ENCODE measurements at regions not wholly inside any gene's neighbourhood (a gene's known extent, or its start where the extent isn't known, plus 50 kb on each side); places are given as distances from the start of the nearest gene placed in this dataset.
"Not testable (repeated sequence)": the region's sequence is repeated elsewhere in the genome, so short reads cannot be mapped to it uniquely, and the experiment has no call there.

GRCh38 chr5:84863936-84864335 lies 479.3 kb upstream of the EDIL3 start:
- ATAC-seq; CTCF ChIA-PET; H4K20me1 ChIP-seq (ENCODE audit: insufficient read depth); H3K4me1 ChIP-seq (ENCODE audit: control insufficient read depth in 1 of 2, insufficient read depth in 2 of 2, low read length in 2 of 2); BruUV-seq (replicated peaks); DNase-seq (ENCODE audit: low read depth, low spot score); H3K36me3 ChIP-seq (ENCODE audit: control insufficient read depth in 1 of 2, insufficient read depth in 2 of 2, low read length in 2 of 2); intact Hi-C loops (cut with micrococcal nuclease); H3K4me3 ChIP-seq (replicated peaks in 1 of 2; ENCODE audit: low read depth in 1 of 2, low read length in 2 of 2); H3K9me2 ChIP-seq (ENCODE audit: insufficient read depth); H3K79me2 ChIP-seq (ENCODE audit: insufficient read depth, low read length); H3K4me2 ChIP-seq (ENCODE audit: low read length); POLR2A ChIA-PET; H2AFZ ChIP-seq (ENCODE audit: low read depth, low read length, poor library complexity, severe bottlenecking); H3K27me3 ChIP-seq (ENCODE audit: insufficient read depth, low read length); H3K9ac ChIP-seq (ENCODE audit: low read length); H3K9me3 ChIP-seq (ENCODE audit: control insufficient read depth in 1 of 2, insufficient read depth in 1 of 2, low read depth in 1 of 2, low read length in 2 of 2); H3K27ac ChIP-seq (ENCODE audit: low read depth, low read length); RAD21 ChIA-PET (ENCODE audit: low non-redundant PET in 1 of 2, low total read pairs in 2 of 2, uncharacterized antibody in 2 of 2, unreplicated experiment in 2 of 2): not testable (repeated sequence)

- no peaks in the 10 kb centered on the region for H3K27me3 ChIP-seq (ENCODE audit: insufficient read depth, low read length)
- intact Hi-C loops (cut with micrococcal nuclease): no loop called here
- no peaks in the 10 kb centered on the region for H3K9me3 ChIP-seq (ENCODE audit: control insufficient read depth in 1 of 2, insufficient read depth in 1 of 2, low read depth in 1 of 2, low read length in 2 of 2)
- H3K9me2 ChIP-seq (ENCODE audit: insufficient read depth): no peaks in the 10 kb centered on the region
- ChIA-PET RAD21 (ENCODE audit: low non-redundant PET in 1 of 2, low total read pairs in 2 of 2, uncharacterized antibody in 2 of 2, unreplicated experiment in 2 of 2) (no interaction called here), POLR2A (no interaction called here), CTCF (no interaction called here)
- no peak overlapping the region for H3K9ac ChIP-seq (ENCODE audit: low read length)
- H2AFZ ChIP-seq (ENCODE audit: low read depth, low read length, poor library complexity, severe bottlenecking): no peak overlapping the region
- ATAC-seq (no peak), DNase-seq (ENCODE audit: low read depth, low spot score) (no peak)
- BruUV-seq (replicated peaks): no TSS peak
- H3K4me3 ChIP-seq (replicated peaks in 1 of 2; ENCODE audit: low read depth in 1 of 2, low read length in 2 of 2): no peak overlapping the region
- no peaks in the 10 kb centered on the region for H4K20me1 ChIP-seq (ENCODE audit: insufficient read depth)
- H3K4me2 ChIP-seq (ENCODE audit: low read length): no peak overlapping the region
- no peak overlapping the region for H3K27ac ChIP-seq (ENCODE audit: low read depth, low read length)
- H3K4me1 ChIP-seq (ENCODE audit: control insufficient read depth in 1 of 2, insufficient read depth in 2 of 2, low read length in 2 of 2): no peaks in the 10 kb centered on the region
- H3K79me2 ChIP-seq (ENCODE audit: insufficient read depth, low read length): no peaks in the 10 kb centered on the region
- H3K36me3 ChIP-seq (ENCODE audit: control insufficient read depth in 1 of 2, insufficient read depth in 2 of 2, low read length in 2 of 2): no peaks in the 10 kb centered on the region
- TF ChIP-seq FOSL1 (IDR thresholded peaks at IDR 0.05; ENCODE audit: low read depth): no peak
- no peak for TF ChIP-seq CEBPB (IDR thresholded peaks at IDR 0.05; ENCODE audit: low read depth)
- TF ChIP-seq POLR2AphosphoS5 (IDR thresholded peaks at IDR 0.05; ENCODE audit: low read depth, low read length): no peak
- TF ChIP-seq YY1 (IDR thresholded peaks at IDR 0.05; ENCODE audit: extremely low read depth, insufficient replicate concordance, low read depth, low read length): no peak
- TF ChIP-seq EZH2 (IDR thresholded peaks at IDR 0.05): no peak
- TF ChIP-seq POLR2A (IDR thresholded peaks at IDR 0.05; ENCODE audit: borderline replicate concordance, extremely low read depth, insufficient read depth, insufficient read length): no peak
- TF ChIP-seq JUND (IDR thresholded peaks at IDR 0.05): no peak
- no peak for TF ChIP-seq EGR1 (IDR thresholded peaks at IDR 0.05; ENCODE audit: low read depth)
- TF ChIP-seq, protein P1, sequence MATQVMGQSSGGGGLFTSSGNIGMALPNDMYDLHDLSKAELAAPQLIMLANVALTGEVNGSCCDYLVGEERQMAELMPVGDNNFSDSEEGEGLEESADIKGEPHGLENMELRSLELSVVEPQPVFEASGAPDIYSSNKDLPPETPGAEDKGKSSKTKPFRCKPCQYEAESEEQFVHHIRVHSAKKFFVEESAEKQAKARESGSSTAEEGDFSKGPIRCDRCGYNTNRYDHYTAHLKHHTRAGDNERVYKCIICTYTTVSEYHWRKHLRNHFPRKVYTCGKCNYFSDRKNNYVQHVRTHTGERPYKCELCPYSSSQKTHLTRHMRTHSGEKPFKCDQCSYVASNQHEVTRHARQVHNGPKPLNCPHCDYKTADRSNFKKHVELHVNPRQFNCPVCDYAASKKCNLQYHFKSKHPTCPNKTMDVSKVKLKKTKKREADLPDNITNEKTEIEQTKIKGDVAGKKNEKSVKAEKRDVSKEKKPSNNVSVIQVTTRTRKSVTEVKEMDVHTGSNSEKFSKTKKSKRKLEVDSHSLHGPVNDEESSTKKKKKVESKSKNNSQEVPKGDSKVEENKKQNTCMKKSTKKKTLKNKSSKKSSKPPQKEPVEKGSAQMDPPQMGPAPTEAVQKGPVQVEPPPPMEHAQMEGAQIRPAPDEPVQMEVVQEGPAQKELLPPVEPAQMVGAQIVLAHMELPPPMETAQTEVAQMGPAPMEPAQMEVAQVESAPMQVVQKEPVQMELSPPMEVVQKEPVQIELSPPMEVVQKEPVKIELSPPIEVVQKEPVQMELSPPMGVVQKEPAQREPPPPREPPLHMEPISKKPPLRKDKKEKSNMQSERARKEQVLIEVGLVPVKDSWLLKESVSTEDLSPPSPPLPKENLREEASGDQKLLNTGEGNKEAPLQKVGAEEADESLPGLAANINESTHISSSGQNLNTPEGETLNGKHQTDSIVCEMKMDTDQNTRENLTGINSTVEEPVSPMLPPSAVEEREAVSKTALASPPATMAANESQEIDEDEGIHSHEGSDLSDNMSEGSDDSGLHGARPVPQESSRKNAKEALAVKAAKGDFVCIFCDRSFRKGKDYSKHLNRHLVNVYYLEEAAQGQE (IDR thresholded peaks at IDR 0.05; ENCODE audit: low read depth): no peak
- TF ChIP-seq ZBTB33 (IDR thresholded peaks at IDR 0.05; ENCODE audit: extremely low read depth, insufficient replicate concordance, low read length): no peak
- no peak for TF ChIP-seq EZH2phosphoT487 (IDR thresholded peaks at IDR 0.05; ENCODE audit: borderline replicate concordance)
- no peak for TF ChIP-seq RAD21 (IDR thresholded peaks at IDR 0.05; ENCODE audit: low read depth)
- no peak for TF ChIP-seq ELF1 (IDR thresholded peaks at IDR 0.05; ENCODE audit: borderline replicate concordance, low read depth)
- no peak for TF ChIP-seq TCF7L2 (IDR thresholded peaks at IDR 0.05; ENCODE audit: borderline replicate concordance, extremely low read depth, insufficient read depth, insufficient read length)
- TF ChIP-seq CBX3 (IDR thresholded peaks at IDR 0.05; ENCODE audit: low read depth): no peak
Observed at GRCh38 chr5:84863020-84863419, 478.3 kb upstream of the EDIL3 start.

All from HCT116 (cell line).